ENCODE measurements at regions not wholly inside any gene's neighbourhood (a gene's known extent, or its start where the extent isn't known, plus 50 kb on each side); places are given as distances from the start of the nearest gene placed in this dataset.

DNA sequence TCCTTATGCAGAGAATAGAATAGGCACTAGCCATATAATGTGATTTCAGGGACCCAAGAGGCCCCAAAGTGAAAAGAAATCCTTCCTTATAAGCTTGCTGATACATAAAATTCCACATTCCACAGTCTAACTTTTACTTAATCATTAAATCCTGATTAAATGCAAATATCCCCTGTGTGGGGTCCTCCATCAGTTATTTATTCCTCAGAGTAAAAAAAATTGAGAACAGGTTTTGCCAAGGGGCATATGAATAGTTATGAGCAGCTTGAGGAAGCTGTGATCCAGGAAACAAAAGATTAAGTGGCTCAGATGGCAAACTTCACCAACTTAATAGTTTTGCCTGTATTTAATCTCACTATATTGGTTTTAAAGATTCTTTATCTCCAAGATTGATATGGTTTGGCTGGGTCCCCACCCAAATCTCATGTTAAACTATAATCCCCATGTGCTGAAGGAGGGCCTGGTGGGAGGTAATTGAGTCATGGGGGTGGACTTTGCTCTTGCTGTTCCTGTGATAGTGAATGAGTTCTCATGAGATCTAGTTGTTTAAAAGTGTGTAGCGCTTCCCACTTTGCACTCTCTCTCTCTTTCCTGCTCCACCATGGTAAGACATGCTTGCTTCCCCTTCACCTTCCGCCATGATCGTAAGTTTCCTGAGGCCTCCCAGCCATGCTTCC is 324.9 kb downstream of the NPR3 start:
- TF ChIP-seq CTCF (IDR thresholded peaks at IDR 0.05): no peak

GRCh38 chr5:33037076-33037475 is 326.0 kb downstream of the NPR3 start:
- no peak for TF ChIP-seq CTCF (IDR thresholded peaks at IDR 0.05)

DNA sequence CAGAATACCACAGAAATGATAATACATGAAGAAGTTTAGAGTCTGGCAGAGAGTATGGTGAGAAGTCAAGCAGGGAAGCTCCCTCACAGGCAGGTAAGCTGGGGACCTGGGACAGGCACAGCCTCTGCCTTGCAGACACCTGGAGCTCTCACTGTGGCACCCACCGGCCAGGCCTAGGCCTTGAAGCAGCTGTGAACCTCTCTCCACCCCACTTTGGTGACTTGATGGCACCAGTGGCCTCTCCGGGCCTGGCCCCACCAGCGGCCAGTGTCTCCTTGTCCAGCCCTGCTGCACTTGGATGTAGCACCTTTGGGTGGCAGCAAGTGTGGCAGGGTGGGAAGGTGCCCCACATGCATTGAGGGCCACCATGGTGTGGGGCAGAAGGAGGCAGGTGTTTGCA is 330.5 kb downstream of the NPR3 start:
- no peak for TF ChIP-seq CTCF (IDR thresholded peaks at IDR 0.05)

GRCh38 chr5:33043343-33043997 is 332.3 kb downstream of the NPR3 start:
- TF ChIP-seq CTCF (IDR thresholded peaks at IDR 0.05): no peak

DNA sequence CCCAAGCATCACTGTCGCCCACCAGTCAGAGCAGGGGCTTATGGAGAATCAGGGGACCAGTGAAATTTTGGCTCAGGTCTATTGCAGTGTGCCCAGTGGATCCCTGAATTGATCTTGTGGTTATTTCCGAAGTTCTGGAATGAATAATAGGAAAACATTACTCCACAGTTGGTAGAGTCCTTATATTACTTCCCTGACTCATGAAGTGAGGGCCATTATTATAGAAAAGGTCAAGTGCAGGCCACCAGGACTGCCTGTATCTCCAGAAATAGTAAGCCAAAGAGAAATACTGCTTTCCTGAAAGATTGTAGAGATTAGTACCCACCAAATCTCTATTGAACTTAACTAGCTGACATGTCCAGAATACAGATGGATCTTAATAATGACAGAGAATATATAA is 335.0 kb downstream of the NPR3 start:
- no peak for TF ChIP-seq CTCF (IDR thresholded peaks at IDR 0.05)

GRCh38 chr5:33048315-33048714 is 337.2 kb downstream of the NPR3 start:
- no peak for TF ChIP-seq CTCF (IDR thresholded peaks at IDR 0.05)

DNA sequence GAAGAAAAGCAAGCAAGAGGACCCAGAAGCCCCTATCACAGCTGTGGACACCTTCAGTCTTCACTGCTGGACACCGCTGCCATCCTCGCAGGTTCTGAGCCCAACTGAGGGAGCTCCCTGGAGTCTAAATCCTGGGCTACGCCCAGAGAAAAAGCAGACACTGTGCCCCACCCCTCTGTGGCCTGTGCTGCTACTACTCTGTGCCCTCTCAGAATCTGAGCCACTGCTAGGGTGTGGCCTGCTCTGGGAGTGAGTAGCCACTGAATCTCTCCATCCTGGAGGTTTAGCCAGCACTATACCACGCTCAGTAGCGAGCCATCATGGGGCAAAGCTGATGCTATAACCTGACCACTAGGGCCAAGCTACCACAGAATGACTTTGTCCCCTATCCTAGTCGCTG is 338.2 kb downstream of the NPR3 start:
- TF ChIP-seq CTCF (IDR thresholded peaks at IDR 0.05): no peak
